GM03348 (cell line): ENCODE measurements at regions not wholly inside any gene's neighbourhood (a gene's known extent, or its start where the extent isn't known, plus 50 kb on each side); places are given as distances from the start of the nearest gene placed in this dataset.

Experiments
- DNase-seq: peaks from one replicate; pipeline ENCODE4 v3.0.0; 2012; ENCODE audit warnings: low spot score

DNA sequence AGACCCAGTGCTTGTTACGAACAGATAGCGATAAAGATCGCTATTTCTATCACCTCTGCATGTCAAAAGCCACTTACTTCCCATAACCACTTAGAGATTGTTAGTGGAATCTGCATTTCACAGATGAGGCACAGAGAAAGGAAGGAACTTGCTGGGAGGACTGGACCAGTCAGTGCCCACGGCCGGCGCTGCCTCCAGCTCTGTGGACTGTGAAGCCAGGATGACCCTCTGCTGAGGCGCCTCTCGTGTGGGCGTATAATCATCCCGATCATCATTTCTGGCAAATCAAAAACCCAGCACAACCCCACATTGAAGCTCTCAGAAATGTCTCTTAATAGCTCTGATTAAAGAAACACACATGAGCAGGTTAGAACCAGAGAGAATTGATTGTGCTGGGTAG, 61.5 kb upstream of the ADRA2C start:
- no peak for DNase-seq

DNA sequence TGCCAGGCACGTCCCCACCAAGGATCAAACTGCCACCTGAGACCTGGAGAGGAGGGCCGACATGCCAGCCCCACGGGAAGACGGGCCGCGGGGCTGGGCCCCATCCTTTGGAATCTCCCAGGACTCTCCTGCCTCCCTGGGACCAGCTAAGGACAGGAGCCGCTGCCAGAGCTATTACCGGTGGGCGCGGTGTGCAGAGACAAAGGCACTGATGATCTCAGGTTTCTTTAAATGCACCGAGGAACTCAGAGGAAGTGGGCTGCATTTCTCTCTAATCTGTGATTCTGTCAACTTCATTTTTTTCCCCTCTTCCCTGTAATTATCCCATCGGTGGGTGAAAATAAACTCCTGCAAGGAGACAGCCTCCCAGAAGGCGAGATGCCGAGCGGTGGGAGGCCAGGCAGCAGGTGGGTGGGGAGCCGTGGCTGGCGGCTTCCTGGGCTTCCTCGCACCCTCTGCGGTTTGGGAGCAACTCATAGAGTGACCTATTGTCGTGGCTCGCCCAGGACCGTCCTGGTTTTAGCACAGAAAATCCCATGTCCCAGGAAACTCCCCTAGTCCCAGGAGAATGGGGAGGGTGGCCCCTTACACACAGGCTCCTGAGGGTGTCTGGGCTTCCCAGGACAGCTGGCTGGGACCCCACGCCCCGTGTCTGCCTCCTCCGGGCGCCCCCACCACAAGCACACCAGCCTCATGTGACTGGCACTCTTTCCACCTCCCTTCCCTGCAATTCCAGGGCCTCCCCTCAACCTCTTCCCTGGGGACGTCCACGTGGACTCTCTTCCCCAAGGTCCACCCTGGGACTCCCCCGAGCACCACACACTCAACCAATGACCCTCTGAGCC, 62.3 kb upstream of the ADRA2C start:
- no peak for DNase-seq

DNA sequence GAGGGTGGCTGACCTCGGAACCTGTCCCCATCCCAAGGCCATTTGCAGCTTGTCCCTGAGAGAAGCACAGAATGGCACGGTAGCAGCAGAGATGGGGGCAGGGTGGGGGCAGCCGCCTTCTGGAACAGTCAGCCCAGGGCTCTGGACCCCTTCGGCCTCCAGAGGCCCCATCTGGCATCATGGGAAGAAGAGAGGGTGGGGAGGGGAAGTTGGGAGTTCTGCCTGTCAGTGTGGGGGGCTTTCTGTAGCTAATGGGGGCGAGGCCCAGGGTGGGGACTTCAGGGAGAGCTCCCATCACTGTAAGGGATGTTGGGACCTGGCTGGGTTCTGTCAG, 62.9 kb upstream of the ADRA2C start:
- no peak for DNase-seq

DNA sequence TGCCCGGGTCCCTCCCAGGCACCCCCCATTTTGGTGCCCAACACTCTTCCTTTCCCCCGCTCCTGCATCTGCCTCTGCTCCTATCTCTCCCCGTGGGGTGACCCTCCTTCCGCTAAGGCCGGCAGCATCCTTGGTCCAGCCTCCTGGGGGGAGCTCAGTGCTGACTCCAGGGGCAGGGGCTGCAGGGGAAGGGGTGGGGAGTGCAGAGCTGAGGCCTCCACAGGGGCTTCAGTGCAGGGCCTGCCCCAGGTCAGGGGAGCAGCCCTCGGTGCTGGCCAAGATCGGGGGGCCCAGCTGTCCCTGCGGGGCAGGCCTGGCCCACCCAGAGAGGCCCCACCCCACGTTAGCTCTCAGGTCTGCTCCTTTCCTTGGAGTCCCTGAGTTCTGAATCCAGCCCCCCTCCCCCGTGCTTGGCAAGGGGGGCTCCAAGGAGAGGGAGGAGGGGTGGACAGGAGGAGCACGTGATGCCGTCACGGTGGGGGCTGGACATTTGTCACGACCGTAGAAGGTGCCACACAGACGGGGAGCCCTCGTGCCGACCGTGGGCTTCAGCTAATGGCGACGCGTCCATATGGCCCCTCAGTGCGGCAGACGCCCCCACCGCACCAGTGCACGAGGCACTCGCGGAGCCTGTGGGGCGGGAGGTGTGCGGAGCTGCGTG, 63.5 kb upstream of the ADRA2C start:
- no peak for DNase-seq

DNA sequence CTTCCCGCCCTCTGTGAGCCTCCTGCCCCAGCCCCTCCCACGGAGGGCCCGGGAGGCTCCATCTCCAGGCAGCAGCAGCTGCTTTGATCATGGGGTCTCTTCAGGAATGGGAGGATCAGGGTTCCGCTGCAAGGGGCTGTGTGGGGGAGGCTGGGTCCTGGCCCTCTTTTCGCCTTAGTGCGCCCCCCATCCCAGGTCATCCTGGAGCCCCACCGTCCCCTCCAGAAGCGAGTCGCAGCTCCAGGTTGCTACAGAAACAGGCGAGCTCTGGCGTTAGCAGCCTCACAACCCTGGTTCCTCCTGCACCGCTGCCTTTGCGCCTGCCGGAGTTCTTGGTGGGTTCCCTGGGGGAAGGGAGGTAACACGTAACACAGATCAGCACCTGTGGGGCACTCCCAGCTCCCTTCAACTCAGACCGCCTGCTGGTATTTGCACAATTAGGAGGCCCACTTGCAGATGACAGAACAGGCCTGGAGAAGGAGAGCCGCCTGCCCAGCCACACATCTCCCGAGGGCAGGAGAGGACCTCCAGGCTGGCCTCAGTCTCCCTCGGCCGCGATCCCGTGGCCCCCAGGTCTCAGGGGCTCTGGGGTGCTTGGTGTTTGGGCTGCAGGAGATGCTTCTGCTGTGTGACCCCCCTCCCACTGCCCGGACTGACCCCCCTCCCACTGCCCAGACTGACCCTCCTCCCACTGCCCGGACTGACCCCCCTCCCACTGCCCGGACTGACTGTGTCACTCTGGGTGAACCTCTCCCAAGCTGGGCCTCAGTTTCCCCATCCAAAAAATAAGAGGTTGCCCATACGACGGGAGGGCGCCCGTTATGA, 64.2 kb upstream of the ADRA2C start:
- DNase-seq, result no peak

DNA sequence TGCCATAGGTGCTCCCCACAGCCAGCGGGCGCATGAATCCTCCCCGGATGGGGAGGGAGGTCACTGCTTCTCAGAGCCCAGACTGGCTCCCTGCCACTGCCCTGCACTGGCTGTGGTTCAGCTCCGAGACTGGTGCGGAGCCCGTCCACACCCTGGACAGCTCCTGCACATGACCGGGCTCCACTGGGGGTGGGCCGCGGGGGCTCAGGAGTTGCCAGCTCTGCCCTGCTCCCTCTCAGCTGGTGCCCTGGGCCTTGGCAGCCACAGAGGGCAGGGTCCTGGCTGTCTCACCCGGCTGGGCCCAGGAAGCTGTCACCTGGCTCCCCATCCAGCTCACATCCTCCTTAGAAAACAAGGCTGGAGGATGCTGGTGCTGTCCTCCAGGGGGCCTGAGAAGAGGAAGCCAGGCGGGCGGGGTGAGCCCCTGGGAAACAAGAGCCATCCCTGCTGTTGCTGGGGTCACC, 64.9 kb upstream of the ADRA2C start:
- no peak for DNase-seq

DNA sequence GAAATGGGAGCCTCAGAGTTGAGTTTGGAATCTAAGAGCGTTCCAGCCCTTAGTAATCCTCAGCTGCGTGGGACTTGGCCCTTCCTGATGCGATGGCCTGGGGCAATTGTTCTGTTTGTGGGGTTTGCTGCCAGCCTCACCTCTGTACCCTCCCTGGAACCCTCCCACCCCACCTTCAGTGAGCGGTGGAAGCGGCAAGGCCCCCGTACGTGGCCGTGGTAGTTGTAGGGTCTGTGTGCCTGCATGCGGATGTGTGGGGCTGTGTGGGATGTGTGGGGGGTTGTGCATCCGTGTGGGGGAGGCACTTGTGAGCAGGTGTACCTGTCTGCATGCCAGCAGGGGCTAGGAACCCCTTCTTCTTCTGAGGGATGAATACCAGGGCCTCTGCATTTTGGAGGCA, 65.4 kb upstream of the ADRA2C start:
- no peak for DNase-seq

DNA sequence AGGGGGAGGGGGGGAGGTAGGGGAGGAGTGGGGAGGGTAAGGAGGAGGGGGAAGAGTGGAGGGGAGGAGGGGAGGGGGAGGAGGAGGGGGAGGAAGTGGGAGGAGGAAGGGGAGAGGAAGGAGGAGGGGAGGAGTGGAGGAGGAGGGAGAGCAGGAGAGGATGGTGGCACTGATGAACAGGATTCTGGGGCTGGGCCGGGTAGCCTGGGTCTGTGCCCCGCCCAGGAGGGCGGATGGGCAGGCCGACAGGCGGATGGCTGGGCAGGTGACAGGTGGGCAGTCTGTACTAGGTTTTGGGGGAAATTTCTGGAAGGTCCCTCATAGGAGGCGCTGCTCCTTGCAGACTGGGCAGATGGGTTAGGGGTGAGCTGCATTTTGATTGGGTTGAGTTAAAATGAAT, 66.0 kb upstream of the ADRA2C start:
- no peak for DNase-seq

DNA sequence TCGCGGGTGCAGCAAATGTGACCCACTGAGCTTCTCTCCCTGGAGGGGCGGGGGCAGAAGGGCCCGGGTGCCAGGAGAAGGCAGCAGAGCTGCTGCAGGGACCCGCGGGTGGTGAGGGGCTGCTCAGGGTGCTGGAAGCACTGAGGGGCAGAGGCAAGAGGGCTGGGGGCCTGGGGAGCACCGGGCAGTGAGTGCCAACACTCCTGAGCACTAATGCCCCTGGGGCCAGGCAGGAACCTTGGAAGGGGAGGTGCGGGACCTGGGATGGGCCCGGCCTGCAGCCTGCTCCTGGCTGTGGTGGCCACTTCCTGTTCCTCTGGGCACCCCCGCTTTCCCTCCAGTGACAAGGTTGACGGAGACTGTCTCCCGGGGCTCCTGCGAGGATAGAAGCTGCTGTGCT, 66.5 kb upstream of the ADRA2C start:
- no peak for DNase-seq

DNA sequence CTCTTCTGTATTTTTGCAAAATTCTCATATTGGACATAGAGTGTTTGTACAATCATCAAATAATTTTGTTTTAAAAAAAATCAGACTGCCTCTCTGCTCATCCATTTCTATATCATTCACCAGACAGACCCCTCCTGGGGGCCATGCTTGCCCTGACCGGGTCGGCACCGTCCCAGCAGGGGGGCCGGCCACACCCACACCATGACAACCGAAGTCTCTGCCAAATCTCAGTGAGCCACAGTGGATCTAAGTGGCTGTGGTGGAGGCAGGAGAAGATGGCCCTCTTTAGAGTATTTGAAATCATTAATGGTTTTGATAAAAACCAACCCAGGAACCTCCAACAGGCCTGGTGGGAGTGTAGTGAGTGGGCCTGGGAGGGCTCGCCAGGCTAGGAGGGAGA, 66.9 kb upstream of the ADRA2C start:
- DNase-seq, result no peak

DNA sequence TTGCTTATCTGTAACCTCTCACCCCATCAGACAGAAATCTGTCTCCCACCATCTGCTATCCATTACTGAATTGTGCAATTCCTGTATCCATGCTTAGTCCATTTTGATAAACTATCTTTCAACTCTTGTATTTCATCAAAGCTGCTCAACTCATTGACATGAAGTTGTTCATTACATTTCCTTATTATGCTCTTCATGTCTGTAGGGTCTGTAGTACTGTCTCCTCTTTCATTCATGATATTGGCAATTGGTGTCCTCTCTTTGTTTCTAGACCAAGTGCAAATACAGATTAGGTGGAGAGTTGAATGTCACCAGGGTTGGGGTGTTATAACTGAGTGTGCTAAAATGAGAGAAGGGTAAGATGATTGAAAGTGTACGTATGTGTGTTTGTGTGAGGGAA, 69.2 kb upstream of the ADRA2C start:
- DNase-seq, result no peak

DNA sequence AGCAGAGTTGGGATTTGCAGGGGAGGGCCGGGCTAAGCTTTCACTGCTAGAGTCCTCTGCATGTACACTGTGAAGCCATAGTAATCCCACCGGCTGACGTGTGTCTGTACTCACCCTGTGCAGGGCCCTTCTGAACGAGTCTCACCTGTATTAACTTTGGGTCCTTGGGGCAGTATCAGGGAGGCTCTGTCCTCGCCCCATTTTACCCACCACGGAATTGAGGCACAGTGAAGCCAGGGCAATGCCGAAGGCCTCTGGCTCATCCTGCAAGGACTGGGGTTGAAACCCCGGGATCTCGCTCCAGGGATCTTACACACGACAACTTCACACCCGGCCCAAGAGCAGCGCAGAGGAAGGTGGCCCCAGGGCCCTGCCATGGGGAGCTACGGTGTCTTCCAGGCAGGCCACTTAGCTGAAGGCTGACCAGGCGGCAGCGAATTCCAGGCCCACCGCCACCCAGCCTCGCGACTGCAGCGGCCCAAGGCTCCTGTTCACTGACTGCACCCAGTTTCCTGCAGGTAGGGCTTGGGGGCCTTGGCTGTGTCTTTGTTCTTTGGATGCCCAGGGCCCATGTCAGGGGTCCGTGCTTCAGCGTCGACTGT, 75.5 kb upstream of the ADRA2C start:
- DNase-seq, result no peak

DNA sequence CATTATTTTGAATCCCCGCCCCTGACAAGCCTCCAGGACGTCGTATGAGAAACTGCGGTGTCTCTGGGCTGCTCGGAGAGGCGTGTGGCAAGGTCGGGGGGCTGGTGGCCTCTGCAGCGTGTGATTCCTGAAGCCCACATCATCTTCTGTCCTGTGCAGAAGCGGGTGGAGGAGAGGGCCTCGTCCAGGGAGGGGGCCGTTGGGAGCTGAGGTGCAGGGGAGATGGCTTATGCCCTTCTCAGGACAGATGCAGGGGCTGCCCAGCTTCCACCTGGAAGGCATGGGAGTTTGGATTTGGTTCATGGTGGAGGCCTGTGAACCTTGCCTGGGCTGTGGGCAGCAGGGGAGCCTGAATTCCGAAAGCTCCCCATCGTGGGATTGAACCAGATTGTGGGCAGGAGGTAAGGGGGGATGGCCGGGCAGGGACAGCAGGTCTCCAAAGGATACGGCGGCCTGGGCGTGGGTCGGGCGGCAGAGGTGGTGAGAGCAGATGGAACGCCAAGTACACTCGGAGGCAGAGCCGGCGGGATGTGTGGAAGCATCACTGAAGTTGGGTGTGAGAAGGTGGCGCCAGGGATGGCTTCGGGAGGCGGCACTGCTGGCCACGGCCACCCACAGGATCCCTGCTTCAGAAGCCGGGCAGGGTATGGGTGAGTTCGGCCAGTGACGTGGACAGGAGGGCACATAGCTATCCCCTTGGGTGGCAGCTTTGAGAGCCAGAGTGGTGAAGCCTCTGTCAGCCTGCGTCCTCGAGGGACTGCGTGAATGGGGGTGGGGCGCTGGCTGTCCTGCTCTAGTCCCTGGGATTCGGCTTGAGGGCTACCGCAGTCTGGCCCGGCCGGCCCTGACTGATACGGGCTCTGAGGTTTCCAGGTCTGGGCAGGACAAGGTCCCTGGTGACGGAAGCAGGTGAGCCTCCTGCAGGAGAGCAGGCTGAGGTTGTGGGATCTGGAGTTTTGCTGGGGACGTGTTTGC, 76.3 kb upstream of the ADRA2C start:
- DNase-seq, result no peak

DNA sequence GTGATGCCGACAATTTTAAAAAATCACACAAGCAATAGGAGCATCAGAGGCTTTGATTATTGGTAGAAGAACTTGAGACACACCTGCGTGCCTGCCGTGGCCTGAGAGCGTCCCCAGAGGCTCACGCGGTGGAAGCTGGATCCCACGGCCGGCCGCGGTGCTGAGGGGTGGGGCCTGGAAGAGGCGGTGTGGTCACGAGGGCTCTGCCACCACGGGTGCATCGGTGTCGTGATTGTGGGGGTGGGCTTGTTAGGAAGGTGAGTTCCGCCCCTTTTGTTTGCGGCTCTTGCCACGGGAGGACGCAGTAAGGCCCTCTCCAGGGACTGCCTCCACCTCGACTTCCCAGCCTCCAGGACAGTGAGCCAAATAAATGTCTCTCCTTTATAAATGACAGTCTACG, 77.2 kb upstream of the ADRA2C start:
- no peak for DNase-seq

DNA sequence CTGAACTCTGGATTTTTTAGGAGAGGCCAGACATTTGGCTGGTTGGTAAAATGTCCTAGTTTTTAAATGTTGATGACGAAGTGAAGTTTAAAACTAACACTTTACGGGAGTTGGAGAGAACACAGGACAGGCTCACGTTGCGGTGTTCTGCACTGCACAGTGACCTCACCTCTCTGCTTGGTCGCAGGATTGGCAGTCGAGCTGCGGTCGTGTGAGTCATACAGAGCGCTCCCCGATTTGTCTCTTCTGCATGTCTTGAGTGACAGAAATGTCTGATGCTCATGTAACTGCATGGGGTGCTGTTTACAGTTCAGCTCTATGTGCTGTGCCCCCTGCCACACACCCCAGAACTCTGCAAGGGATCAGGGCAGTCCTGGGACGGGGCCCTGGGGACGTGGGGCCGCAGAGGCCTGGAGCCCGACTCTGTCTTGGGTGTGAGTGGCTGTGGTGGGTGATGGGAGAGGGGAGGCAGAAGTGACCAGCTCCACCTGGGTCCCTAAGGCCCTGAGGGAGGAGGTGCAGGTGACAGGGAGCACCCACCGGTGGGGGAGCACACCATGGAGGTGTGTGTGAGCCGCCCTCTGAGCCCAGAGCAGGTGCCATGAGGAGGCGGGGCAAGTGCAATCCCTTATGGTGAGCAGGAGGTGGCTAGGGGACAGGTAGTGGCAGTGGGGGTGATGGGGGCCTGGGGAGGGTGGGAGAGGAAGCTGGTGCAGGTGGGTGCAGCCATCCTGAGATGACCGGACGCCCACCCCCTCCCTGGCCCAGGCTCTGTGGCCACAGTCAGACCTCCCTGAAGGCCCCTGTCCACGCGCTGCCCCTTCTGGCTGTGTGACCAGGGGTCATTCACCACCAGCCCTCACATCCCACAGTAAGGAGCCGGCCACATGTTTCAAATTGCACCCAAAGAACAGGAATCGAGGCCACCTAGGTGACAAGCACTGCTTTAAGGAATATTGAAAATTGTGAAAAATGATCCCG, 77.9 kb upstream of the ADRA2C start:
- DNase-seq, result no peak

DNA sequence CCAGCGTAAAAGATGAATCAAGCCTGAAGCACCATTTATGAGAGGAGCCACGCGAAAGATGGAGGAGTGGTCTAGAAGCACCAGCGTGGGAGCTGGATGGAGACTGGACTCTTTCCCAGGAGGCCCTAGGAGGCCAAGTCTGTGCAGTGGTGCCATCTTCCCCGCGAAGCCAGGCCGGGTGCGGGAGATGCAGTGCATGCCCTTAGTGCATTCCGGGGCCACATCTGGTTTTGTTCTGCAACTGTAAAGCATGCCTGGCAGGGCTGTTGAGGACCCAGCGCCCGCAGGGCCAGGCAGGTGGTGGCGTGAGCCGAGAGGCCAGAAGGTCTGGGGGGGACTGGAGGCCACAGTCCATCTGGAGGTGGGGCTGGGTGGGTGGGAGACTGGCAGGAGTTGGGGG, 78.6 kb upstream of the ADRA2C start:
- no peak for DNase-seq

DNA sequence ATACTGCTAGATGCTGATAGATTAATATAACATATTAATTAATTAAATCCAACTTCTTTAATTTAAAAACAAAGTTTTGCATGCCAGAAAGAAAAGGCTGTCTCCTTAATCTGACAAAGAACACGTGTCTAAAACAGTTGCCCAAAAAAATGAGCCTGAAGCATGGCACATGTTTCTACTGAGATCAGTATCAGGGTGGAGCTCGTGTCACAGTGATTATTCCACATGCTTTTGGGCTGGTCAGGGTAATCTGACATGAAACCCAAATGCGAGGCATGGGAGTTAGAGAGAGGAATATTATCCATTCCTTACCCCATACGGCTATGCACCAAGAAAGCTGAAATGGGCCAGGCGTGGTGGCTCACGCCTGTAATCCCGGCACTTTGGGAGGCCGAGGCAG, 79.4 kb upstream of the ADRA2C start:
- no peak for DNase-seq

DNA sequence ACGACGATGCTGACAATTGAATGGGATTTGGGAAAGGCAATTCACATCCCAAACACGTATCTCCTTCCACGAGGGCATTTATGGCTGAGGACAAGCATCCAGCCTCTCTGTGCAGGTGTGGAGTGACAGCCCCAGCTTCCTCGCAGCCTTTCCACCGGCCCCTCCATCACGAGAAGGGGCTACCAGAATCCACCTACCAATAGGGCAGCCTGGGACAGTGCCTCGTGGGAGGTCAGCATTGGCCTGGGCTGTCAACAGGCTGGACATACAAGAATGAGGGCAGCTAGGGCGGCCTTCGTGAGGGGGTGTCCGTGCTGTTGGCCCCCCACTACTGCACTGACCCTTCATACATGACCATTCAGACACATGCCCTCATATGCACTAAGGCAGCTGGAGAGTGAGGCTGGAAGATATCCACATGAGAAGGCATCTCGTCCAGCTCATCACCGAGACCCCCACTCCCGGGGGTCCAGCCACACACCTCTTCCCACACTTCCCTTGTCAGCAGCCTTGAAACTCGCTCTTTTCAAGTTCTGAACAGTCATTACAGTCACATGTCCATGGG, 81.0 kb upstream of the ADRA2C start:
- DNase-seq, result no peak

DNA sequence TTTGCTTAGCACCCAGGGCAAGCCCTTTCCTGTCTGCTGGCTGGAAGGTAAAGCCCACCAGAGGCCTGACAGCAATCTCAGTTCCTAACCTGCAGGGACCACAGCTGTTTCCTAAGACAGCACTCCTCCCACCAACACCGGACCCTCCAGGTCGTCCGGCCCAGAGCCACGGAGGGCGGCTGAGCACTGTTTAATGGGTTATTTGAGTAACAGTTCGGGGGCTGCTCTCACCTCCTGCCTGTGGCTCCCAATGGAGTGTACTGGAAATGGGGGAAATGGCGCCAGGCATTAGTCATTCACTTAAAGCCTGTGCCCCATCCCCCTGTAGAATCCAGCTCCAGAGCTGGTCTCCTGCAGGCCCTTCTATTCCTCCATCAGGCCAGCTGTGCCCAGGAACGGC, 81.6 kb upstream of the ADRA2C start:
- DNase-seq, result no peak
